GM12872 (cell line): ENCODE measurements at regions not wholly inside any gene's neighbourhood (a gene's known extent, or its start where the extent isn't known, plus 50 kb on each side); places are given as distances from the start of the nearest gene placed in this dataset.

ENCODE experiments used
- CTCF ChIP-seq: IDR thresholded peaks from 3 replicates; pipeline ENCODE4 v1.5.1; 2011; ENCODE audit warnings: low read depth, mild to moderate bottlenecking, low read length, moderate library complexity; ENCODE audit not compliant: insufficient read depth

- peak; percentile 41; the same call in 1 of the 3 replicates for TF ChIP-seq CTCF
These were observed 583.8 kb upstream of the ZNF717 start for GRCh38 chr3:76369170-76369569.

- TF ChIP-seq CTCF = no peak
These were observed 585.6 kb upstream of the ZNF717 start for GRCh38 chr3:76370749-76371520.

GRCh38 chr3:76372497-76372896 is 587.1 kb upstream of the ZNF717 start:
- TF ChIP-seq CTCF = no peak

GRCh38 chr3:76377074-76377473 is 591.7 kb upstream of the ZNF717 start:
- TF ChIP-seq CTCF = no peak

- no peak for TF ChIP-seq CTCF
These were observed 593.4 kb upstream of the ZNF717 start for GRCh38 chr3:76378789-76379188.

- TF ChIP-seq CTCF = no peak
These were observed 598.4 kb upstream of the ZNF717 start for GRCh38 chr3:76383781-76384180.

GRCh38 chr3:76387000-76387399 is 601.7 kb upstream of the ZNF717 start:
- no peak for TF ChIP-seq CTCF
